GM21360 (cell line): ENCODE measurements at regions not wholly inside any gene's neighbourhood (a gene's known extent, or its start where the extent isn't known, plus 50 kb on each side); places are given as distances from the start of the nearest gene placed in this dataset.
"Not testable (repeated sequence)": the region's sequence is repeated elsewhere in the genome, so short reads cannot be mapped to it uniquely, and the experiment has no call there.

ENCODE experiments used
- ATAC-seq: cut with Tn5 transposase; IDR thresholded peaks from one replicate; pipeline ENCODE4 v1.9.1; 2021; ENCODE audit warnings: mild to moderate bottlenecking, moderate library complexity; ENCODE audit not compliant: unreplicated experiment

DNA sequence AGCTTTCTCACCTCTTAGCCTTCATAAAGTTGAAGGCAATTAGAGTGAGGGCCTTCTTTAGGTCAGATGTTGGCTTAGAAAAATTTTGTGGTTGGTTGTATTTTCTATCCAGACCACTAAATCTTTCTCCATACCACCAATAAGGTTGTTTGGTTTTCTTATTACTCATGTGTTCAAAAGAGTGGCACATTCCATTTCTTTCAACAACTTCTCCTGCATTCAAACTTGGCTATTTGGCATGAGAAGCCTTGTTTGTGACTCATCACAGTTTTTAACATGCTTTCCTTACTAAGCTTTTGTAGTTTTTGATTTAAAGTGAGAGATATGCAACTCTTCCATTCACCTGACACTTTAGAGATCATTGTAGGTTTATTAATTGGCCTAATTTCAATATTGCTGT lies 949.6 kb downstream of the TBC1D32 start:
- ATAC-seq: no peak

DNA sequence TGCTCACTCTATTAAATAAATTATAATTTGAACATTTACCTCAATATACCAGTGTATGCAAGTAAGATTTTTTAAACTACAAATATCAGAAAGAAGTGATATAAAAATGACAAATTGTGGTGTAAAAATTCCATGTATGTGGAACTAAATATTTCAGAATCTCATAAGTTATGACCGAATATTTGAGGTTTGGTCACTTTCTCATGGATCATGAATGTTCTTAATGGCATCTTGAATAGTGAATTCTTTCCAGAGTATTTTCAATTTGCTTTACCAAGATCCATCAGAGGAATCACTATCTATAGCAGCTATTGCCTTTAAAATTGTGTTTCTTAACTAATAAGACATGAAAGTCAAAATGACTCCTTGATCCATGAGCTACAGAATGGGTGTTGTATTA lies 950.6 kb downstream of the TBC1D32 start:
- no peak for ATAC-seq

DNA sequence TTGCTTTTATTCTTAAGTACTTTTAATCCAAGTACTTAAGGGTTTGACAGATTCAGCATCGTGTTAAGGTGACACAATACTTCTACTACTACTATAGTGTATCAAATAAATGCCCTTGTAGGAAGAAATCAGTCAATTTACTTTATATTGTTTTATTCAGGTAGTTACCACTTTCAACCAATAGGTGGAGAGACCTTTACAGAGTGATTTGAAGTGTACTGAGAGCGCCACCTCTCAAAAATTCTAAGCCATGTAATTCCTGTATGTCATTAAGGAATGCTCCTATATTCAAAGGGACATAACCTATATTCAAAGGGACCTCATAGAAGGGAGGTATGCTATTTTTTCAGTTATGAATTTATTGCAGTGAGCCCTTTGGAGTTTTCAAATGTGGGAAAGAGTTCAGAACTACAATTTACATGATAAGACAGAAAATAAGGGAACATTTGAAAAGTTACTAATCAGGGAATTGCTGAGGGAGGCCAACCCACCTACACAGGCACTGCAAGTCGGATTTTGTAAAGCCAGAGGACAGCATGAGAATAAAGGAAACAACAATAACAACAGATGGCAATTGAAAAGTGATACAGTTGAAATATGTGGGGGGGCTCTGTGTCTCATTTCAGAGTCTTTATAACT lies 955.6 kb downstream of the TBC1D32 start:
- ATAC-seq: peak; percentile 95

DNA sequence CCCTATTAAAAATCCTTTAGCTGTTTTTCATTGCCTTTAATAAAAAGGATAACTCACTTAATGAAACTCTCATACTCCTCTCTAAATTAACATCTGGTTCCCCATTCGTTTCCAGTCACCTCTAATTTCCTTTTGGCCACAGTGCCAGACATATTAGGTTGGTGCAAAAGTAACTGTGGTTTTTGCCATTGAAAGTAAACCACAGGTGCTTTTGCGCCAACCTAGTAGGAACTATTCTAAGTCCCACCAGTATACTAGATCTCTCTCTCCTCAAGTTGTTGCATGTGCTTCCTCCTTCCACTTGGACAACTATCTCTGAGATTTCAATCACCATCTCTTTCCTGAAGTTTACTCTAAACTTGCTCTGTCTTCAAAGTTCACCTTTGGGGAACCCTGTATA lies 961.1 kb downstream of the TBC1D32 start:
- ATAC-seq: no peak

DNA sequence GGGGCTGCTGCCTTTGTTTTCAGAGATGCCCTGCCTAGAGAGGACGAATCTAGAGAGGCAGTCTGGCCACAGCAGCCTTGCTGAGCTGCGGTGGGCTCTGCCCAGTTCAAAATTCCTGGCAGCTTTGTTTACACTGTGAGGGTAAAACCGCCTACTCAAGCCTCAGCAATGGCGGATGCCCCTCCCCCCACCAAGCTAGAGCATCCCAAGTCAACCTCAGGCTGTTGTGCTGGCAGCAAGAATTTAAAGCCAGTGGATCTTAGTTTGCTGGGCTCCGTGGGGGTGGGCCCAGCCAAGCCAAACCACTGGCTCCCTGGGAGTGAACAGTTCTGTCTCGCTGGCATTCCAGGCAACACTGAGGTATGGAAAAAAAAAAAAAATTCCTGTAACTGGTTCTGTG lies 970.9 kb downstream of the TBC1D32 start:
- ATAC-seq: no peak

DNA sequence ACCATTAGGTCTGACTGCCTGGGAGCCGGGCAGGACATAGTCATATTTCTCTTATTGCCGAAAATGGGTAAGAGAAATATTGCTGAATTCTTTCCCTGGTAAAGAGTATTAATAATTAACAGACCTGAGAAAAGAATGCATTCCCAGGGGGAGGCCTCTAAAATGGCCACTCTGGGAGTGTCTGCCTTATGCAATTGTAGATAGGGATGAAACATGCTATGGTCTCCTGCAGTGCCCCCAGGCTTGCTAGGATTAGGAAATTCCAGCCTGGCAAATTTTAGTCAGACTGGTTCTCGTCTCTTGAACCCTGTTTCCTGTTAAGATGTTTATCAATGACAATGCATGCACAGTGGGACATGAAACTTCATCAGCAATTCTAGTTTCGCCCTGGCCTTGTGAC lies 975.7 kb downstream of the TBC1D32 start:
- not testable (repeated sequence) for ATAC-seq

DNA sequence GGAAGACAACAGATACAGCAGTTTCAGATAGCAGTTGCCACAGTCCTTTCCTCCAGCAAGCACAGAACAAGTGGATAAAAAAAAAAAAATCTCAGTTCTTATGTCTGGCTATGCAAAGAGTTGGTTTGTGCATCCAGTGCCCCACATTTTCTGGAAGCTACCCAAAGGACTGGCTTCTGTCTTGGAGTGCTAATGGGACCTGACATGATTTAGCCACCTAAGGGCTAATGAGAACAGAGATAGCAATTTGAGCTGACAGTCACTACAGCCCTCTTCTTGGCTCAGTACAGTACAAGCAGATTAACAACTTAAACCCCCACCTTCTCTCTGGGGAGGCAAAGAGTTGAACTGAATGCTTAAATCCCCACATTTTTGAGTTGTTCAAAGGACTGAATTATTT lies 976.8 kb downstream of the TBC1D32 start:
- ATAC-seq: no peak

DNA sequence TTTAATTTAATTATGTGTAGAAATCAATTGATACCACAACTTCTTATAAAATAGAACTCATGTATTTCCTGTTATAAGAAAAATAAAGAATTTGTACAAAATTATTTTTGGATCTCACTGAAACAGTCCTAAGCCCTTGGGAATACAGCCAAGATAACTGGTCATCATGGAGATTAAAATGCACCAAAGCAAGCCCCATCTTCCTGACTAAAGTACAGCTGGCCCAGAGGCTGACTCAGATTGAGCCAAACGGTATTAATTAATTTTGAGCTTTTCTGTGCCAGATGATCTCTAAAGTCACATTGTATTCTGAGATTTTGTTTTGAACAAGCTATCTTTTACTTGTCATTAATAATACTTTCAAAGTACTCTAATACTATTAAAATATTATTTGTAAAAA lies 978.5 kb downstream of the TBC1D32 start:
- ATAC-seq: no peak

DNA sequence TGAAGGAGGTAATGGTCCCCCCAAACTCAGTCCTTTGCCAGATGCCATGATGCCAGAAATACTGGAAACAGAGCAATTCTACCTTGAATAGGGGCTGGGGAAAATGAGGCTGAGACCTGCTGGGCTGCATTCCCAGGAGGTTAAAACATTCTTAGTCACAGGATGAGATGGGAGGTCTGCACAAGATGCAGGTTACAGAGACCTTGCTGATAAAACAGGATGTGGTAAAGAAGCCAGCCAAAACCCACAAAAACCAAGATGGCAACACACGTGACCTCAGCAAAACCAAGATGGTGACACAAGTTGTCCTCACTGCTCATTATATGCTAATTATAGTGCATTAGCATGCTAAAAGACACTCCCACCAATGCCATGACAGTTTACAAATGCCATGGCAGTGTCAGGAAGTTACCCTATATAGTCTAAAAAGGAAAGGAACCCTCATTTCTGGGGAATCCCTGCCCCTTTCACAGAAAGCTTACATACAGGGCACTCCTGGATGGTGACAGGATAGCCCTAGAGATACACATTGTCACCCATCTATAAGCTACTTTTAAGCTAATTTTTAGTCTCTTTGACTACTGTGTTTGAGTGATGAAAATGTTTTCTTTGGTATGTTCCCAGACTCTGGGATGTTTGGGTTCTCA lies 979.7 kb downstream of the TBC1D32 start:
- no peak for ATAC-seq

DNA sequence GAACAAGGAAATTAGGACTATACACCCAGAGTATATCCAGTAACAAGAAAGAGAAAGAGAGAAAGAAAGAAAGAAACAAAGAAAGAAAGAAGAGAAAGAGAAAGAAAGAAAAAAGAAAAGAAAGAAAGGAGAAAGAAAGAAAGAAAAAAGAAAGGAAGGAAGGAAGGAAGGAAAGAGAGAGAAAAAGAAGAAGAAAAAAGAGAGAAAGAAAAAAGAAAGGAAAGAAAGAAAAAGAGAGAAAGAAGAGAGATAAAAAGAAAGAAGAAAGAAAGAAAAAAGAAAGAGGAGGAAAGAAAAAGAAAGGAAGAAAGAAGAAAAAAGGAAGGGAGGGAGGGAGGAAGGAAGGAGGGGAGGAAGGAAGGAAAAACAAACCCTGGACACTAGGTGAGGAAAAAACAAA lies 981.8 kb downstream of the TBC1D32 start:
- no peak for ATAC-seq

DNA sequence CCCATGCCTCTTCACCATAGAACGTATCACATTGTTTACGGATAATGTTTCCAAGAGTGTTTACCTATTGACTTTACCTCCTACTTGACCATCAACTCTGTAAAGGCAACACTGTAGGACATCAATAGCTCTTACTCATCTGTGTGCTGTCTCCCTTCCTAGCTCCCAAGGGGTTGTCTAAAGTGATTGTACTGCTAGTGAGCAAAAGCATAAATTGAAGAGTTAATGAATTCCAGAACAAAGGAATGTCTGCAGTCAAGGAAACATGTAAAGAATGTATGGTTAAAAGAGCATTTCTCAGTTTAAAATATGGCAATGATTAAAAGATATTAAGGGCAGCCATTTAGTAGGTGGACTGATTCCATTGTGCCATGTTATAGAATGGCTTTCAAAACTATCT lies 985.4 kb downstream of the TBC1D32 start:
- ATAC-seq: no peak

DNA sequence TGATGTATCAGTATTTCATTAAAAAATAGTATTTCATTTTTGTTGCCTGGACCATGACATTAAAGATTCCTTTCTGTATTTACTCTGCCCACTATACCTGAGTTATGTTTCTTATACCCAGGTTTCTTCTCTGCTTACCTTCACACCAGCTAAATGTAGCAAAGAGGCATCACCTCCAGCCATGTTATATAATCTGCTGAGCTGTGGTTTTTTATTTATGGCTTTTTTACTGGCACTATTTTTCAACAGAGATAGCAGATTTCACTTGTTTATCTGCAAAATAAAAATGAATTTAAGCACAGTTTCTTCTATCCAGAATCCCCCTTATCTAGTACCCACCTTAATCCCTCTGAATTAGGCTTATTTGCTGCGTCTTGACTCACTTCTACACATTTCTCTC lies 979.0 kb upstream of the MAN1A1 start:
- no peak for ATAC-seq

DNA sequence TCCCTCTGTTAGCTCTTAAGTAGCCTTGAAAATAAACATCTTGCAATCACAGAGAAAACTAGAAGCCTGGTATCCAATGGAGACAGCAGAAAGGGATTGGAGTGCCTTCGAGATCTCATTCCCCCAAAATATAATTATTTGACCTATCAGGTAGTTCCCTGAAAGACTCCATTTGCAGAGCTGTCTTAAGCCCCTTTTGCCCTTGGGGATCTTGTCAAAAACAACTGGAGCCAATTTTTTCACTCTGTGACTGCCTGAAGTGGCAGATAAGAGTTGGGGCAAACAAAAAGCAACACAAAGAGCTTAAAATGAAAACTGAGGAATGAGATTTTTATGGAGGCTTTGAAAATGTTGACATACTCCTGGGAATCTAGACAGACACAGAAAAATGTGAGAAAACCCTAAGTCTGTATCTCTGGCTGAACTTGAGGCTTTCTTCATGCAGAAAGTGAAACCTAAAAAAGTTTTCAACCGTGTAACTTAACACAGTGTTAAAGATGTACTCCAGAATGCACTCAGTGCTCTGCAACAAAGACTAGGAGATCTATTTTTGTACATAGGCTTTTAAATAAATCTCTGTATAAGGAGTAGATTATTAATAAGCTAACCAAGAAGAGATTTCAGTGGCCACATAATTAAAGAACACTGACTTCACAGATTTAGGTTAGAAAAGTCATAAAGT lies 971.1 kb upstream of the MAN1A1 start:
- ATAC-seq: no peak

DNA sequence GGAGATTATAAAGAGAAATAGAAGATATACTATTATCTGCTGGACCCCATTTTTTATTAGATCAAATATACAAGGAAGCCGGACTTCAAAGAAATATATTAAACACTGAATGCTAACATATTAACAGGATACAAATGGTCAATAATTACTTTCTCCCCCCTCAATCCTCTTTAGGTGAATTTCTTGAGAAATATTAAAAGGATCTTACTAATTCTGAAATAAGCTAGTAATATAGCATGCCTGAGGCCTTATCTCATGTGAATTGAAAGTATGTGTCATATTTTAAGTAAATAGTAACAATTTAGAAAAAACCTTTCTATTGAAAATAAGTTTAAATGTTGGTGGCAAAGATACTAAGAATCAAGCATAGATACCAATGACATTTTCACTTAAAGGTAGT lies 954.7 kb upstream of the MAN1A1 start:
- ATAC-seq: no peak

DNA sequence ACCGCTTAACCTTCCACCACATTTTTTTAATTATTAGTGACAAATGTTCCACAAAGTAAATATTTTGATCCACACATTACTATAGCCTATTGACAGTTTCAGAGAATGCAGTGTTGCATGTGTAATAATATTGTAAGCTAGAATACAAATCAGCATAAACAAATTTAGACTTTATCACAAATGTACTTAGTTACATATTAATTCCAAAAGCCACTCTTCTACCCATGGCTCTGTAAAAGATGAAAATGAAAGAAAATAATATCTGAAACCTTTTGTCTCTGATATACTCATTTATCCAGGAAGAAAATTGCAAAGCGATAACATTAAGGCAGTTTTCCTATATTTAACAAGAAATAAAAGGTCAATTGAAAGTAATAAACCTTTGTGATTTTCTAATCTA lies 954.0 kb upstream of the MAN1A1 start:
- ATAC-seq: no peak

DNA sequence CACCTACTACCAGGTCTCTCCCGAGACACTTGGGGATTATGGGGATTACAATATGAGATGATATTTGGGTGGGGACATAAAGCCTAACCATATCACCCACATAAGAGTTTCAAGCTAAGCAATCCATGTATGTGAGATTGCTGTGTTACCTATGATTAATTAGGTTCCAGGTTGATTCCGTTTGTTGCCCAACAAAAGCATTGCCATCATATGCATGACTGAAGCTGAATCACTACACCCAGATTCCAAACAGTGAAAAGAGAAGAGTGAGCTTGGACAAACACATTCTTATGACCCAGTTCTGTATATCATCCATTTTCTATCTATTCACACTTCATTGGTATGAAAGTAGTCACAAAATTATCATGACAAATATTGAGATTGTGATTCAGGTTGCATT lies 952.5 kb upstream of the MAN1A1 start:
- no peak for ATAC-seq

DNA sequence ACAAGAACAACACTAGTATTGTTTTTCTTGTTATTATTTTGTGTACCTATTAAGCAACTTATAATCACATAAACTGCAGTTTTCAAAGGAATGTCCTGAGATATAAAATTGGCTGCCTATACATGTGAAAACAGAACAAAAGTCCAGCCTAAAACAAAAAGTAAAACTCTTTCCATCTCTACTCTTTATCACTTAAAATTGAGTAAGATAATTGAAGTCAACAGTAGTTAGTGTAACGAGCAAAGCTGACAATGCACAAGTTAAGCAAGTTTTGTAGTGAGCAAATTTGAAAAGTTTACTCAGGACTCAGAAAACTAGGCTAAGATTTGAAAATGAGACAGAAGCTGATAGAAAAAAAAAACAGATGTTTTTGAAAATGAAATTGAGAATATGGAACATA lies 941.4 kb upstream of the MAN1A1 start:
- ATAC-seq: no peak

DNA sequence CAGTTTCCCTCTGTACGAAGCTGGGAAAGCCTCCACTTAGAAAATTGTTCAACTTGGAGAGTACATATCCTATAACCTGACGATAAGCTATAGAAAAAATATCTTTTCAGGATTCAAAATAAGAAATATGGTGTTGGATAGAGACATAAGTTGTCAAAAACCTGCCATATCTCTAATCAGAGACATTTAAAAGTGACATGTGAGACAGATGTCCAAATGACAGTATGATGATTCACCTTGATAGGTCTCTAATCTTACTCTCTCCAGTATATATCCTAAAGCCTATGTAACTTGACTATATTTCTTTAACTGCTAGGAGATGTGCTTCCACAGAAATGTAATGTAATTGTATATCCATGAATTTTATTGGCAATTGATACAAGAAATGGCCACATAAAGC lies 932.4 kb upstream of the MAN1A1 start:
- ATAC-seq: no peak

DNA sequence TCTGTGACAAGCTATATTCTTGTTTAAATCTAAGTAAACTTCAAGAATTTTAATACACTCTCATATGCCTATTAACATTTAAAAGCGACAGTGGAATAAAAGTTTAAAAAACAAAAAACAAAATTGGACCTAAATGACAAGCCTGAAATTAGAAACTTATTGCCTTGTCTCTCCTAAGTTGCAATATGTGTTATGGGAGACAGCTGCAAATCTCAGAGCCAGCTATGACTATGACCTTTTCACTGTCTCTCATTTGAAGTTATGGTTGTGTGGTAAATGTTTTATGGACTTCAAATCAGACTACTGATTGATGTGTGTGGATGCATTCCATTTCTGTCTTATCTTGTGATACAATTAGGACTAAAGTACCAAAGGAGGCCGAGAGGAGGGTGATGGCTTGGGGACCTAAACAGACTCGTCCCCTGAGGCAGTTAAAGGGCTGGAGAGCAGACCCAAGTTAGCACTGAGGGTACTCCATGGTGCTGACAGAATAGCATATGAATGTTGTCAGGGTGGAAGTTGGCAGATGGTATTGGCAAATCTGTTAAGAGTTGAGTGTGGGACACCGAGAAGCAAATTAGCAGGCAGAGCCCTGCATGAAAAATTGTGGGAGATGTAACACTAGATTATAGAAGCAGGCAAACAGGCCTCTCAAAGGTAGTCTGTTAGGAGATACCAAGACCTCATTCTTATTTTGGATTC lies 930.1 kb upstream of the MAN1A1 start:
- no peak for ATAC-seq

DNA sequence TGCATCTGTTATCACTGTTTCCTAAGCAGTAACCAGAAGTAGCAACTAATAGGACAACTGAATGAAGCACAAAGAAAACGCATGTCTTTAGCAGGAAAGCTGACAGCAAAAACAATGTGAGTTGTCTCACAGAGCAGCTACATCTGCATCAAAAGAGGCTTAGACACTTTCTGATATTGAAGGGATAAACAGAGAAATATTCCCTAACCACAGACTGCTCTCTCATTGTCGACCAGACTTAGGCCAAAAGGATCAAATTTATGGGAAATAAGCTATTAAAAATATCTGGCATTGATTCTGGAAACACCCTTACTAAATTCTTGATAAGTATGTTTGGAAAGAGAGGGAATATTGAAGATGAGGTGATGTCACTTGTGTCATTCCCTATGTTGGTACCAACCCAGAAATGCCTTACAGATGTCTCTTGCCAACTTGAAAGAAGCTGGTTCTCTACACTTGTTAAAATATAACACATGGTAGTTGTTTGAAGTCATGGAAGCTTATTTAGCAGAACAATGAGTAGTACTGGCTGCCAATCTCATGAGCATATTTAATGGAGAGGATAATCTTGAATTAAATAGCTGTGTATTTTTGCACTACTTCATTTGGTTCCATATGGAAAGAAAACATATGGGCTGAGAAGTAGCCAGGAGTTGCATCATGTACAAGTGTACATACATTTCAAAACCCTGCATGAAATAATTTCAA lies 929.3 kb upstream of the MAN1A1 start:
- no peak for ATAC-seq

DNA sequence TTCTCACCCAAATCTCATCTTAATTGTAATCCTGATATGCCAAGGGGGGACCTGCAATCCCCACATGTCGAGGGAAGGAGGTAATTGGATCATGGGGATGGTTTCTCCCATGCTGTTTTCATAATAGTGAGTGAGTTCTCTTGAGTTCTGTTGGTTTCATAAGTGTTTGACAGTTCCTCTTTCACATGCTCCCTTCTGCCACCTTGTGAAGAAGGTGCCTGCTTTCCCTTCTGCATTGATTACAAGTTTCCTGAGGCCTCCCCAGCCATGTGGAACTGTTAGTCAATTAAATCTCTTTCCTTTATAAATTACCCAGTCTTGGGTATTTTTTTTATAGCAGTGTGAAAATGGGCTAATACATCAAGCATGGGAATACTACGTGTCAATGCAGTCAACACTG lies 925.0 kb upstream of the MAN1A1 start:
- ATAC-seq: peak; percentile 81
